ENCODE measurements at regions not wholly inside any gene's neighbourhood (a gene's known extent, or its start where the extent isn't known, plus 50 kb on each side); places are given as distances from the start of the nearest gene placed in this dataset.

DNA sequence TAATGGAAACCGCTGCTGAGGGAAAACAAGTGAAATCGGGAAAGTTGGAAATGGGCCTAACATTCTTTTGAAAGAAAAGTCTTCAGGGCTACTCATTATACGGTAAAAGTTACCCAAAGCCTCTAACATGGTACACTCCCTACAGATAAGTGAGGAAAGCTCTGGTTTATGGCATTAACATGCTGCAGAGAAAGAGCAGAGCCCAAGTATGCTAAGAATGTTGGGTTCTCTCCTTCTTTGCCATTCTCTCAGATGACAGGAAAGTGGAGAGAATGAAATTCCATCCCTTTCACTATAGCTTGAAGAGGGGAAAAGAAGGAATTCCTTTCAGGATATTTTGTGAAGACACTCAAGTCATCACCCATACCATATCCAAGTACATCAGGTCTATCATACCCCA lies 348.0 kb downstream of the SEC23A start:
- TF ChIP-seq, protein P1, sequence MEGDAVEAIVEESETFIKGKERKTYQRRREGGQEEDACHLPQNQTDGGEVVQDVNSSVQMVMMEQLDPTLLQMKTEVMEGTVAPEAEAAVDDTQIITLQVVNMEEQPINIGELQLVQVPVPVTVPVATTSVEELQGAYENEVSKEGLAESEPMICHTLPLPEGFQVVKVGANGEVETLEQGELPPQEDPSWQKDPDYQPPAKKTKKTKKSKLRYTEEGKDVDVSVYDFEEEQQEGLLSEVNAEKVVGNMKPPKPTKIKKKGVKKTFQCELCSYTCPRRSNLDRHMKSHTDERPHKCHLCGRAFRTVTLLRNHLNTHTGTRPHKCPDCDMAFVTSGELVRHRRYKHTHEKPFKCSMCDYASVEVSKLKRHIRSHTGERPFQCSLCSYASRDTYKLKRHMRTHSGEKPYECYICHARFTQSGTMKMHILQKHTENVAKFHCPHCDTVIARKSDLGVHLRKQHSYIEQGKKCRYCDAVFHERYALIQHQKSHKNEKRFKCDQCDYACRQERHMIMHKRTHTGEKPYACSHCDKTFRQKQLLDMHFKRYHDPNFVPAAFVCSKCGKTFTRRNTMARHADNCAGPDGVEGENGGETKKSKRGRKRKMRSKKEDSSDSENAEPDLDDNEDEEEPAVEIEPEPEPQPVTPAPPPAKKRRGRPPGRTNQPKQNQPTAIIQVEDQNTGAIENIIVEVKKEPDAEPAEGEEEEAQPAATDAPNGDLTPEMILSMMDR (conservative IDR thresholded peaks at IDR 0.05; ENCODE audit: low read length): no peak
- DNase-seq (ENCODE audit: low read depth): peak; percentile 25

DNA sequence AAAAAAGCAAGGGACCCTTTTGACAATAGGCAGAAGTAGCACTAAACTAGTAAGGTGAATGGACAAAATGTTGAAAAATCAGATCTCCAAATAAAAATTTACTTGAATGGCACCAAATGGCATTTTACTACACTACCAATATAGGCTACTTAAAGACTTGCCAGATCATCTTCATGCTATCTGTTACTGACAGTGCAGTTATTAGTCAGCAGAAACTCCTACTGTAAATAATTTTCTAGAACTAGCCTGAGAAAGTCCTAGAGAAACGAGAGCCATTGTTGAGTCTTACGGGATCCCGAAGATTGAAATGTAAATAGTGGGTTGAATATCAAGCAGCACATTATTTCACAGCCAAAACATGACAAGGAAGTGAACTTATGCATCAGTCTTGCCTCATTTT lies 350.3 kb downstream of the SEC23A start:
- no peak for DNase-seq (ENCODE audit: low read depth)
- no peak overlapping the region for H3K4me3 ChIP-seq (ENCODE audit: low read length)
- TF ChIP-seq, protein P1 (conservative IDR thresholded peaks at IDR 0.05; ENCODE audit: low read length): no peak

More for the DNA sequence above, 348.0 kb downstream of the SEC23A start:
- H3K4me3 ChIP-seq (ENCODE audit: low read length): no peak overlapping the region

DNA sequence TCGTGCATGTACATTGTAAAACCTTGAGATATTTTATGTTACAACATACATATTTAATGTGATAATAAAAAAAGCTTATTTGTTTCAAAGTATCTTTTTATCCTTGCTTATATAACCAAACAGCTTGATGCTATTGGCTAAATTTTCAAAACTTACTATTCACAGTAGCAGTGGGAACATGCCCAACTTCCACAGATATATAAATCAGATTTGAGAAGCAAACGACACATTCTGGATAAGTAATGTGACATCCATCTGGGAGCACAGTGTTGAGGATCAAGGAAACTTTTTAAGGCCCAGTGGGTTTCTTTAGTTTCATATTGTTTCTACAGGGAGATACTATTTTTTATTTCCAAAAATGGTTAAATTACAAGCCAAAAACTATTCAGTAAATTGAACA lies 350.7 kb downstream of the SEC23A start:
- no peak for DNase-seq (ENCODE audit: low read depth)
- TF ChIP-seq, protein P1 (conservative IDR thresholded peaks at IDR 0.05; ENCODE audit: low read length): no peak
- no peak overlapping the region for H3K4me3 ChIP-seq (ENCODE audit: low read length)

DNA sequence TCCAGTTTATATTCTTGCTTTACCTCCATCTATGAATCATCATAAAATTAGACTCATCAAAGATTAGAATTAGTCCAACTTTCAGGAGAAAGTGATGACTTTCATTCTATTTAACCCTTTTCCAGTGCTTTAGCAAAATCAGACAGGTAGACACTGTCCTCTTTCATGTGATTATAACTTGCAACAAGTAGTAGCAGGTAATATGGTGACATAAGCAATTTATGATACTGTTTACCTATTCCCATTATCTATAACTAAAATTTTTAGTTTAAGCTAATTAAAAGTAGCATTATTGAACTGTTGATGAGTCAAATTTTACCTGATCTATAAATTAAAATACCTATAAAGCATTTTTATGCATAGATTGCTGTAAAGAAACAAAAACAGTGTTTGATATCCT lies 351.6 kb downstream of the SEC23A start:
- H3K4me3 ChIP-seq (ENCODE audit: low read length): no peak overlapping the region
- DNase-seq (ENCODE audit: low read depth): no peak
- TF ChIP-seq, protein P1 (conservative IDR thresholded peaks at IDR 0.05; ENCODE audit: low read length): no peak

DNA sequence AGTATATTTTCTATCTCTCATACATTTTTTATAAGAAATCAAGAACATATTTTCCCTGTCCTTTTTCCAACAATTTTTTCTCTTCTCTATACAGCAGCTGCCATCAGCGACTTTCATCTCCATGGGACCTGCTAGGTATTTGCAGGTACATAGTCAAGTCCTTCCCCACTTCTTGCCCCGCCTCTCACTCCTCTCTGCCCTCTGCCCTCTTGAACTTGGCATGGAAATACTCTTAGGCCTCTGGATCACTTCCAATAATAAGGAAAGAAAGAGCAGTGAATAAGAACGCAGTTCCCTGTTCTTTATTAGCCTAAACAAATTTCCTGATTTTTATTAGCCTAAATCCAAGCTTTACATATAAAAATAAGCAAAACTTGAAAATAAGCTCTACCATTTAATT lies 353.1 kb downstream of the SEC23A start:
- no peak overlapping the region for H3K4me3 ChIP-seq (ENCODE audit: low read length)
- TF ChIP-seq, protein P1 (conservative IDR thresholded peaks at IDR 0.05; ENCODE audit: low read length): no peak
- no peak for DNase-seq (ENCODE audit: low read depth)

DNA sequence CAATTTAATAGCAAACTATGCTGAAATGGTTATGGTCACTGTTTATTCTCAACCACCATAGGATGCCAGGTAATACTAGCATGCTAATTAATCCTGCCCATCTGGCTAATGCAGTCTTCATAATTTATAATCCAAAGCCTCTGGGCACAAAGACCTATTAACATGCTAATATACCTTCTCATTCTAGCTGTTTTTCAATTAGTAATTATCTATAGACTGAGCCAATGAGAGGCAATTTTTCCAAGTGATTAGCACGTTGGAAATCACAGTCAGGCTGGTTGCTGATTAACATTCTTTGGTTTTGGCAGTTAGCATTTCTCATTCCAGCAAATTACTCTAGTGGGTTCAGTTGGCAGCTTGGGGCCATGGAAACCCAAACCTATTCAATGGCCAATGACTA lies 357.2 kb downstream of the SEC23A start:
- TF ChIP-seq, protein P1 (conservative IDR thresholded peaks at IDR 0.05; ENCODE audit: low read length): no peak
- DNase-seq (ENCODE audit: low read depth): no peak
- H3K4me3 ChIP-seq (ENCODE audit: low read length): no peak overlapping the region

DNA sequence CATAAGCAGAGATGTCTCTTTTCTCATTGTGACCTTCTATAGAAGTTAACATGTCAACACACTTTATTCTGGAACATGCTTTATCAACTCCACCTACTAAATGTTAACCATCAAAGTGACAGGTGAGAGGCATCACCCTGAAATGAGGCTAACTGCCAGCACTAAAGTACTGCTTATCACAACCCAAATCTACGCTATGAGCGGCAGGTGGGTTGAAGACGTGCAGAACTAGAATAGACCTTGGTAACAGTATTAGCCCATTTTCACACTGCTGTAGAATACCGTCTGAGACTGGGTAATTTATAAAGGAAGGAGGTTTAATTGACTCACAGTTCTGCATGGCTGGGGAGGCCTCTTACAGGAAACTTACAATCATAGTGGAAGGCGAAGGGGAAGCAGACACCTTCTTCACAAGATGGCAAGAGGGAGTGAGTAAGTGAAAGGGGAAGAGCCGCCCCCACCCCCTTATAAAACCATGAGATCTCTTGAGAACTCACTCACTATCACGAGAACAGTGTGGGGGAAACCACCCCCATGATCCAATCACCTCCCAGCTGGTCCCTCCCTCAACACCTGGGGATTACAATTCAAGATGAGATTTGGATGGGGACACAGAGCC lies 359.0 kb downstream of the SEC23A start:
- no peak for DNase-seq (ENCODE audit: low read depth)
- TF ChIP-seq, protein P1 (conservative IDR thresholded peaks at IDR 0.05; ENCODE audit: low read length): no peak
- no peak overlapping the region for H3K4me3 ChIP-seq (ENCODE audit: low read length)
